Natural killer cell (primary cell): ENCODE measurements at regions not wholly inside any gene's neighbourhood (a gene's known extent, or its start where the extent isn't known, plus 50 kb on each side); places are given as distances from the start of the nearest gene placed in this dataset.

Source experiments
- ATAC-seq, 3 donors: fragments of 150-1000 bp in 2 of 3; fragments of 200-7000 bp in 1 of 3; cut with Tn5 transposase; 1 replicate in 1 of 3; 2 replicates in 2 of 3; pipeline ENCODE4 v1.10.0; 2021; ENCODE audit warnings: mild to moderate bottlenecking in 2 of 3, moderate library complexity in 2 of 3
- DNase-seq, 2 donors: peaks; one replicate each; pipeline versions ENCODE4 v3.0.0 to v3.0.0-alpha.2; 2013 to 2021; ENCODE audit warnings: mixed read lengths in 1 of 2
- H3K27ac ChIP-seq: one replicate; pipeline ENCODE4 v1.5.1; 2013; ENCODE audit warnings: mild to moderate bottlenecking, low read length
- H3K27me3 ChIP-seq: one replicate; pipeline ENCODE4 v1.6.1; 2013; ENCODE audit warnings: low read length; ENCODE audit not compliant: control insufficient read depth, insufficient read depth
- H3K36me3 ChIP-seq: one replicate; pipeline ENCODE4 v1.6.1; 2013; ENCODE audit warnings: low read length; ENCODE audit not compliant: control insufficient read depth, insufficient read depth
- H3K4me1 ChIP-seq: one replicate; pipeline ENCODE4 v1.6.1; 2013; ENCODE audit warnings: low read length; ENCODE audit not compliant: control insufficient read depth, insufficient read depth
- H3K4me3 ChIP-seq: one replicate; pipeline ENCODE4 v1.5.1; 2013; ENCODE audit warnings: low read length
- H3K9me3 ChIP-seq: one replicate; pipeline ENCODE4 v1.6.1; 2013; ENCODE audit warnings: low read length; ENCODE audit not compliant: control insufficient read depth, insufficient read depth
- H3K27ac Mint-ChIP-seq, 2 donors: one replicate each; pipeline ENCODE4 v1.8.0; 2022; ENCODE audit warnings: mild to moderate bottlenecking in 2 of 2, mixed read lengths in 2 of 2, moderate library complexity in 1 of 2
- H3K27me3 Mint-ChIP-seq, 2 donors: one replicate each; pipeline ENCODE4 v1.8.0; 2022; ENCODE audit warnings: low read depth in 2 of 2, mixed read lengths in 2 of 2
- H3K36me3 Mint-ChIP-seq: one replicate; pipeline ENCODE4 v1.8.0; 2022; ENCODE audit warnings: mixed read lengths
- H3K4me1 Mint-ChIP-seq, 2 donors: one replicate each; pipeline ENCODE4 v1.8.0; 2022; ENCODE audit warnings: mixed read lengths in 2 of 2
- H3K4me3 Mint-ChIP-seq: one replicate; pipeline ENCODE4 v1.8.0; 2022; ENCODE audit warnings: mild to moderate bottlenecking, moderate library complexity, mixed read lengths
- H3K9me3 Mint-ChIP-seq, 2 donors: one replicate each; pipeline ENCODE4 v1.8.0; 2022; ENCODE audit warnings: mixed read lengths in 2 of 2
- WGBS: methylation state at CpG from one replicate; pipeline ENCODE4 v1.1.7; 2013; ENCODE audit warnings: missing lambda C conversion rate; ENCODE audit not compliant: insufficient coverage; 5-methylcytosine and 5-hydroxymethylcytosine counted together
- intact Hi-C: fragments of 100-400 bp; cut with micrococcal nuclease; formaldehyde crosslinking; loops from one replicate; pipeline ENCODE4 v1.14.2; 2022
- TF ChIP-seq, protein P1 (sequence below): fragments of 200-600 bp; IDR thresholded peaks from one replicate; pipeline ENCODE4 v1.8.0; 2022; ENCODE audit warnings: antibody characterized with exemption

DNA sequence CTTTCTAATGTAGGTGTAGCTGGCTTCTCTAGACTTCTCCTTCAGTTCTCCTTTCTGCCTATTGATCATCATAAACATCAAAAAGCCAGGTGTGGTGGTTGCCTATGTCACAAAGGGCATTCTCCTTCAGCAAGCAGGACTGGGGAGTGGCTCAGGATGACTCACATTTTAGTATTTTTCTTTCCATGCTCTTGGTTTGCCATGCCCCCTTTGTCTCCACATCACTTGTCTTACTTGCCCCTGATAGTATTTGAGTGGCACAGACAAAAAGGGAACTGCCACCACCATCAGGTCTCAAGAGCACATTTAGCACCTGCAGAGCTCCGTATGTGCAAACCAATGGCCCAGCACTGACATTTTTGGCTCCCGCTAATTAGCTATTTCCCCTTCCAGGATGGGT, 698.8 kb downstream of the DHX35 start:
- no peak for ATAC-seq
- no peaks in the 10 kb centered on the region for H3K4me1 ChIP-seq

DNA sequence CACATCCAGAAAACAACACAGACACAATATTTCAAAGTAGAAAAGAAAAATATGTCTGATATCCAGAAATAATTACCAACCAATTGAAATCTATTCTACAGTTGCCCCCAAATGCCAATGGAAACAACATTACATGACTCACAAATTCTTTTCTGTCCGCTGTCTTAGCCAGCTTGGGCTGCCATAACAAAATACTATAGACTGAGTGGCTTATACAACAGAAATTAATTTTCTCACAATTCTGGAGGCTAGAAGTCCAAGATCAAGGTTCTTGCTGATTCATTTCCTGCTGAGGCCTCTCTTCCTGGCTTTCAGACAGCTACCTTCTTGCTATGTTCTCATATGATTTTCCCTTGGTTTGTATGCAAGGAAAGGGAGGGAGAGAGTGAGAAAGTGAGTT, 698.1 kb downstream of the DHX35 start:
- no peak for ATAC-seq
- WGBS, result 100% methylated on average over 1 of the region's 1 CpG
- intact Hi-C loops, result no loop called here

More for the DNA sequence above, 698.8 kb downstream of the DHX35 start:
- no peak overlapping the region for H3K27ac Mint-ChIP-seq
- DNase-seq, result no peak
- H3K4me3 ChIP-seq, result no peak overlapping the region
- no peaks in the 10 kb centered on the region for H3K36me3 Mint-ChIP-seq
- intact Hi-C loops, result no loop called here
- no peaks in the 10 kb centered on the region for H3K36me3 ChIP-seq
- H3K27me3 ChIP-seq, result no peaks in the 10 kb centered on the region
- no peaks in the 10 kb centered on the region for H3K27me3 Mint-ChIP-seq
- TF ChIP-seq, protein P1, sequence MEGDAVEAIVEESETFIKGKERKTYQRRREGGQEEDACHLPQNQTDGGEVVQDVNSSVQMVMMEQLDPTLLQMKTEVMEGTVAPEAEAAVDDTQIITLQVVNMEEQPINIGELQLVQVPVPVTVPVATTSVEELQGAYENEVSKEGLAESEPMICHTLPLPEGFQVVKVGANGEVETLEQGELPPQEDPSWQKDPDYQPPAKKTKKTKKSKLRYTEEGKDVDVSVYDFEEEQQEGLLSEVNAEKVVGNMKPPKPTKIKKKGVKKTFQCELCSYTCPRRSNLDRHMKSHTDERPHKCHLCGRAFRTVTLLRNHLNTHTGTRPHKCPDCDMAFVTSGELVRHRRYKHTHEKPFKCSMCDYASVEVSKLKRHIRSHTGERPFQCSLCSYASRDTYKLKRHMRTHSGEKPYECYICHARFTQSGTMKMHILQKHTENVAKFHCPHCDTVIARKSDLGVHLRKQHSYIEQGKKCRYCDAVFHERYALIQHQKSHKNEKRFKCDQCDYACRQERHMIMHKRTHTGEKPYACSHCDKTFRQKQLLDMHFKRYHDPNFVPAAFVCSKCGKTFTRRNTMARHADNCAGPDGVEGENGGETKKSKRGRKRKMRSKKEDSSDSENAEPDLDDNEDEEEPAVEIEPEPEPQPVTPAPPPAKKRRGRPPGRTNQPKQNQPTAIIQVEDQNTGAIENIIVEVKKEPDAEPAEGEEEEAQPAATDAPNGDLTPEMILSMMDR, result no peak
- WGBS, result 80% methylated on average over 2 of the region's 2 CpGs
- no peaks in the 10 kb centered on the region for H3K4me1 Mint-ChIP-seq
- H3K9me3 Mint-ChIP-seq, result peaks cover 0 to 2% of the 10 kb centered on the region in 2 donors
- H3K27ac ChIP-seq, result no peak overlapping the region
- no peaks in the 10 kb centered on the region for H3K9me3 ChIP-seq
- no peak overlapping the region for H3K4me3 Mint-ChIP-seq

DNA sequence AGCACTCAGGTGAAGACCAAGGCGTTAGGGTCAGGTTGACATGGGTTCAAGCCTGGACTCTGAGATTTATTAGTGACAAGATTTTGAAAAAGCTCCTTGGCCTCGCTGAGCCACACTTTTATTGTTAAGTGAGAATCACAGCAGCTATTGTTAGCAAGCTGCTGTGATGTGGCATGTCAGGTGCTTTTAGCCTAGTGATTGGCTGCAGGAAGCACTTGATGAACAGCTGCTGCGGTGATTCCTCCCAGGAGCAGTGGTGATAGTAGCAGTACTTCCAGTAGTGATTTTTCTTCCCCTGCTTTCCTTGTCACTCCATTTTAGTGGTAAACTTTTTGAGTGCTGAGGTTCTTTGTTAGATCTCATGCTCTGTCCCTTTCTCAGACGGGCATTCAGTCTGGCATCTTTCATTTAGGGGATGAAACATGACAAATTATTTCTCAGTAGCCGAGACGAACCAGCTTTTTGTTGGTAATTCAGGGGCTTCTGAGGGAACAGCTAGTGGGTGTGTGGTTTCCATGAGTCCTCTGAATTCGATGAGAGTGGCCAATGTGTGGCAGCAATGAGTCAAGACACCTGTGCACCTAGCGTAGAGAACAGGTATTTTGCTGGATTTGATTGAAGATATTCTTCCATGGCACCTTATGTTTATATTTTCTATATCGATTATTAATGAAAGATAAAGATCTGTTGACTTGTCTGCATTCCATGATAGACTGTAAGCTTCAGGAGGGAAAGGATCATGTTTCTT, 696.7 kb downstream of the DHX35 start:
- Mint-ChIP-seq H3K4me1 (no peaks in the 10 kb centered on the region), H3K9me3 (peaks cover 0 to 2% of the 10 kb centered on the region in 2 donors), H3K27ac (no peak overlapping the region), H3K27me3 (no peaks in the 10 kb centered on the region), H3K4me3 (no peak overlapping the region), H3K36me3 (no peaks in the 10 kb centered on the region)
- H3K9me3 ChIP-seq, result no peaks in the 10 kb centered on the region
- H3K27me3 ChIP-seq, result no peaks in the 10 kb centered on the region
- TF ChIP-seq, protein P1, result no peak
- 71% methylated on average over 8 of the region's 9 CpGs for WGBS
- intact Hi-C loops, result no loop called here
- ATAC-seq (no peak), DNase-seq (no peak)
- no peak overlapping the region for H3K27ac ChIP-seq
- H3K4me3 ChIP-seq, result no peak overlapping the region
- no peaks in the 10 kb centered on the region for H3K4me1 ChIP-seq
- H3K36me3 ChIP-seq, result no peaks in the 10 kb centered on the region

More for the DNA sequence above, 698.1 kb downstream of the DHX35 start:
- no peaks in the 10 kb centered on the region for H3K9me3 ChIP-seq
- H3K27me3 ChIP-seq, result no peaks in the 10 kb centered on the region
- H3K4me3 ChIP-seq, result no peak overlapping the region
- H3K4me1 ChIP-seq, result no peaks in the 10 kb centered on the region
- Mint-ChIP-seq H3K9me3 (peaks cover 0 to 2% of the 10 kb centered on the region in 2 donors), H3K4me1 (no peaks in the 10 kb centered on the region), H3K4me3 (no peak overlapping the region), H3K27ac (no peak overlapping the region), H3K27me3 (no peaks in the 10 kb centered on the region), H3K36me3 (no peaks in the 10 kb centered on the region)
- H3K27ac ChIP-seq, result no peak overlapping the region
- TF ChIP-seq, protein P1, result no peak
- DNase-seq, result no peak
- H3K36me3 ChIP-seq, result no peaks in the 10 kb centered on the region

DNA sequence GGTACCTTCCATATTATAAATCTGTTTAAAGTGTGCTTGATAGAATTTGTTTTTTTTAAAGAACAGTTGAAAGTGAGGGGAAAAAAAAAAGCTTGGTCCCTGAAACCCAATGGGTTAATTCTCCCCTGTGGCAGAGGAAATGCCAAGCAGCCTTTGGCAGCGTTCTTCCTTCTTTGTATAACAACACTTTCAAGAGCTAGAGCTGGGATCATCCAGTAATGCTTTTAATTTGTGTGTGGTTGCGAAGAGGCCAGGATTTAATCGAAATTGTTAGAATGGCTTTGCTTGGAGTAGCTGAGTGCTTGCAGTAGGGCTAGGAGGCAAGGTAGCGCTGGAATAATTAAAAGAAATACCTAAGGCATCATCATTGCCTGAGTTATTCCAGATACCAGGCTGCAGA, 692.0 kb downstream of the DHX35 start:
- DNase-seq, result no peak
- no peak for ATAC-seq
- Mint-ChIP-seq H3K27me3 (no peaks in the 10 kb centered on the region), H3K27ac (no peak overlapping the region), H3K4me3 (no peak overlapping the region), H3K36me3 (no peaks in the 10 kb centered on the region), H3K9me3 (no peaks in the 10 kb centered on the region), H3K4me1 (no peaks in the 10 kb centered on the region)
- Histone ChIP-seq H3K36me3 (no peaks in the 10 kb centered on the region), H3K9me3 (peaks cover 4% of the 10 kb centered on the region), H3K27ac (no peak overlapping the region), H3K4me1 (no peaks in the 10 kb centered on the region), H3K27me3 (no peaks in the 10 kb centered on the region), H3K4me3 (no peak overlapping the region)
- intact Hi-C loops, result no loop called here
- TF ChIP-seq, protein P1, result no peak
- WGBS, result 69% methylated on average over 4 of the region's 4 CpGs
